ENCODE measurements at regions not wholly inside any gene's neighbourhood (a gene's known extent, or its start where the extent isn't known, plus 50 kb on each side); places are given as distances from the start of the nearest gene placed in this dataset.

DNA sequence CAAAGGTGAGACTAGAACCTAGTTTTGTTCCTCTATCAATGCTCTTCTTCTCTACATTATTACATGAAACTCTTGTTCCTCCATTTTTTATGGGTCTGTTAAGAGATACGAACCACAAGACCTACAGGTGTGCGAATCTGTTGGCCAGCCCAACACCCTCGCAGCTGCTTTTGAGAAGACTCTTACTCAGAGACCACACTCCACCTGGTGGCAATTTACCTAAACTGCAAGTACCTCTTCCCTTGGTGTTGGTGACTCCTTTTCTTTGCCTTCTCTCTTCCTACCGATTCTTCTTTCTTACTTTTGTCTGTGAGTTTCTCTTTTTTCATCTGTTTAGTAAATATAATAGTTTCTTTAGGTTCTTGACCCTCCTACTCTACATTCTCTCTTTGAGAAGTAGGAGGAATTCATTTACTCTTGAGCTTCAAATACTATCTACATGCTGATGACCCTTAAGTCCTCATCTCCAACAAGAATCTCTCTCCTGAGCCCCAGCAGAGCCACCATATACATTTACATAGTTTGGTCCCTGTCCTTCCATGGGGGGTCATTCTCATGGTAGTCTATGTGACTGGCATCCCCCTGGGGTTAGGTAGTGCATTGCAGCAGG lies 81.8 kb upstream of the GAREM1 start:
- Histone ChIP-seq H3K4me3 (replicated peaks in 1 of 3; ENCODE audit: insufficient read depth in 1 of 3, low read depth in 1 of 3, low read length in 3 of 3) (no peak overlapping the region), H2AFZ (ENCODE audit: low read depth, low read length) (no peak overlapping the region), H3K27ac (ENCODE audit: insufficient read depth, low read depth, low read length) (no peak overlapping the region), H4K20me1 (replicated peaks; ENCODE audit: control insufficient read depth, extremely low read depth, insufficient read depth, low read length) (no peaks in the 10 kb centered on the region), H3K9ac (replicated peaks; ENCODE audit: extremely low read depth, insufficient read depth, low read length) (no peak overlapping the region), H3K36me3 (ENCODE audit: control insufficient read depth in 2 of 2, extremely low read depth in 1 of 2, insufficient read depth in 2 of 2, low read length in 2 of 2) (no peaks in the 10 kb centered on the region), H3K4me1 (ENCODE audit: control insufficient read depth, extremely low read depth, insufficient read depth, low read length) (no peaks in the 10 kb centered on the region), H3K9me3 (replicated peaks; ENCODE audit: control insufficient read depth, insufficient read depth, low read length) (no peaks in the 10 kb centered on the region), H3K4me2 (ENCODE audit: insufficient read depth, low read length) (no peak overlapping the region), H3K79me2 (ENCODE audit: control insufficient read depth, insufficient read depth, low read length) (no peaks in the 10 kb centered on the region), H3K27me3 (ENCODE audit: control insufficient read depth in 2 of 2, insufficient read depth in 2 of 2, low read length in 2 of 2) (peaks cover 2 to 5% of the 10 kb centered on the region in 2 experiments), H3K9me1 (replicated peaks; ENCODE audit: control insufficient read depth, extremely low read depth, insufficient read depth, low read length) (no peaks in the 10 kb centered on the region)
- ChIA-PET POLR2A (no interaction called here), CTCF (interaction anchor here (0.5 to 10.5 kb wide), 21 partner anchors 9 to 401 kb away, joined by 3 to 304 read pairs (median 6); partner anchors contain the start of gene GAREM1)
- peak; percentile 43 for FAIRE-seq
- intact Hi-C loops (cut with micrococcal nuclease), result loop anchor here (1.0 kb wide), 2 partner anchors 81 to 394 kb away; no protein-coding TSS in a partner anchor
- dilution Hi-C loops (cut with MboI; ENCODE audit: extremely low pct_ligation_motif_present, low sequenced_read_pairs), result no loop called here
- peak; percentile 62 for DNase-seq (ENCODE audit: low read depth, low spot score)
- peak; percentile 53 to 77 for TF ChIP-seq CTCF (IDR thresholded peaks at IDR 0.05; ENCODE audit: extremely low read depth in 1 of 2, insufficient read depth in 1 of 2, low read depth in 1 of 2, low read length in 2 of 2)
- TF ChIP-seq MYC (IDR thresholded peaks at IDR 0.05; ENCODE audit: low read depth, low read length), result no peak
- BruUV-seq (replicated peaks), result no TSS peak

DNA sequence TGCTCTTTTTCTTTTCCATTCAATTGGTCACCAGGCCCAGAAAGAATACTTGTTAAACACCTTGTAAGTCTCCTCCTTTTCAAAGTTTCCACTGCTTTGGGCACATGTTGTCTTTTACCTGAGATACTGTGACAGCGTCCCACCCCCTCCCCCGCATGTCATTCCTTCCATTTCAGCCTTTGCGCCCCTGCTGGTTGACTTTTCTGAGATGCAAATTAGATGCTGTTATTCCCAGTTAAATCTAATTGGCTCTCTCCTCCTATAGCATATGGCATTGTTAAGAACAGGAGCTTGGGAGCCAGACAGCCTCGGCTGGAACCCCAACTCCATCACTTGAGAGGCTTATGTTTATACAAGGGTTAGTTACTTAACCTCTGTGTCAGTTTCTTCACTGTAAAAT lies 80.3 kb upstream of the GAREM1 start:
- no peak overlapping the region for H3K27ac ChIP-seq (ENCODE audit: insufficient read depth, low read depth, low read length)
- intact Hi-C loops (cut with micrococcal nuclease), result no loop called here
- no peaks in the 10 kb centered on the region for H4K20me1 ChIP-seq (replicated peaks; ENCODE audit: control insufficient read depth, extremely low read depth, insufficient read depth, low read length)
- TF ChIP-seq, protein P1, sequence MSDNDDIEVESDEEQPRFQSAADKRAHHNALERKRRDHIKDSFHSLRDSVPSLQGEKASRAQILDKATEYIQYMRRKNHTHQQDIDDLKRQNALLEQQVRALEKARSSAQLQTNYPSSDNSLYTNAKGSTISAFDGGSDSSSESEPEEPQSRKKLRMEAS (IDR thresholded peaks at IDR 0.05; ENCODE audit: insufficient read depth, insufficient read length), result no peak
- no peak overlapping the region for H3K4me3 ChIP-seq (replicated peaks in 1 of 3; ENCODE audit: insufficient read depth in 1 of 3, low read depth in 1 of 3, low read length in 3 of 3)
- DNase-seq (ENCODE audit: low read depth, low spot score) (no peak), FAIRE-seq (no peak)
- H2AFZ ChIP-seq (ENCODE audit: low read depth, low read length), result no peak overlapping the region
- POLR2A ChIA-PET, result no interaction called here
- H3K36me3 ChIP-seq (ENCODE audit: control insufficient read depth in 2 of 2, extremely low read depth in 1 of 2, insufficient read depth in 2 of 2, low read length in 2 of 2), result no peaks in the 10 kb centered on the region
- H3K4me1 ChIP-seq (ENCODE audit: control insufficient read depth, extremely low read depth, insufficient read depth, low read length), result no peaks in the 10 kb centered on the region
- H3K4me2 ChIP-seq (ENCODE audit: insufficient read depth, low read length), result no peak overlapping the region
- CTCF ChIA-PET, result interaction anchor here (0.7 to 10.5 kb wide), 5 partner anchors 80 to 392 kb away, joined by 3 to 304 read pairs (median 27); partner anchors contain the start of gene GAREM1
- no peaks in the 10 kb centered on the region for H3K79me2 ChIP-seq (ENCODE audit: control insufficient read depth, insufficient read depth, low read length)
- H3K9me3 ChIP-seq (replicated peaks; ENCODE audit: control insufficient read depth, insufficient read depth, low read length), result no peaks in the 10 kb centered on the region
- no peaks in the 10 kb centered on the region for H3K9me1 ChIP-seq (replicated peaks; ENCODE audit: control insufficient read depth, extremely low read depth, insufficient read depth, low read length)
- no peak overlapping the region for H3K9ac ChIP-seq (replicated peaks; ENCODE audit: extremely low read depth, insufficient read depth, low read length)
- BruUV-seq (replicated peaks), result no TSS peak
- dilution Hi-C loops (cut with MboI; ENCODE audit: extremely low pct_ligation_motif_present, low sequenced_read_pairs), result no loop called here
- H3K27me3 ChIP-seq (ENCODE audit: control insufficient read depth in 2 of 2, insufficient read depth in 2 of 2, low read length in 2 of 2), result peaks cover 3 to 8% of the 10 kb centered on the region in 2 experiments

Measured in endothelial cell of umbilical vein (primary cell).